PFSK-1 (cell line): ENCODE measurements at regions not wholly inside any gene's neighbourhood (a gene's known extent, or its start where the extent isn't known, plus 50 kb on each side); places are given as distances from the start of the nearest gene placed in this dataset.

Experiments
- POLR2AphosphoS5 ChIP-seq: IDR thresholded peaks from 2 replicates; pipeline ENCODE4 v1.6.1; 2012; ENCODE audit warnings: low read depth, mild to moderate bottlenecking, control low read depth, low read length, moderate library complexity
- SIN3A ChIP-seq: IDR thresholded peaks from 2 replicates; pipeline ENCODE4 v1.6.1; 2012; ENCODE audit warnings: mild to moderate bottlenecking, low read length, moderate library complexity, borderline replicate concordance; ENCODE audit not compliant: insufficient read depth
- TAF1 ChIP-seq: IDR thresholded peaks from 2 replicates; pipeline ENCODE4 v1.6.1; 2012; ENCODE audit warnings: low read length, control low read depth, borderline replicate concordance; ENCODE audit not compliant: insufficient read depth
- TF ChIP-seq, protein P1 (sequence below), 2 experiments: IDR thresholded peaks; 2 replicates each; pipeline versions ENCODE4 v1.6.1 to v1.8.0; 2011 to 2012; ENCODE audit warnings: low read depth in 2 of 2, low read length in 2 of 2, control low read depth in 1 of 2, inconsistent platforms in 1 of 2, mild to moderate bottlenecking in 1 of 2, moderate library complexity in 1 of 2; ENCODE audit not compliant: insufficient read depth in 1 of 2

DNA sequence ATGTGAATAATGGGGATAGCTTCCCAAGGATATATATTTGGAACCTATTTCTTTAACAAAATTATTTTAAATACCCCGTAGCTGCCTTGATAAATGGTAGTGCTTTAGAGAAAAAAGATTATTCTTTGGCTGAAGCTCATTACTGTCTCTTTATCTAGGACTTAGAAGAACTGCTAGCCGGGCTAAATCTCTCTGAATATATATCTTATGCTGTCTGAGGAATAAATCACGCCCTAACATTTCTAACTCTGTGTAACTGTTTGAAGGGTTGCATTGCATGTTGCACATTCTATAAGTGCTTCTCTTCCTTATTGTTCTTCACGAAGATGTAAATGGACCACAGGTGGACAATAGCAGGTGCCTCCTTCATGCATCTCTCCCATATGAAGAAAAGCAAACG, 585.0 kb upstream of the ZP4 start:
- TF ChIP-seq POLR2AphosphoS5, result no peak
- TF ChIP-seq, protein P1, sequence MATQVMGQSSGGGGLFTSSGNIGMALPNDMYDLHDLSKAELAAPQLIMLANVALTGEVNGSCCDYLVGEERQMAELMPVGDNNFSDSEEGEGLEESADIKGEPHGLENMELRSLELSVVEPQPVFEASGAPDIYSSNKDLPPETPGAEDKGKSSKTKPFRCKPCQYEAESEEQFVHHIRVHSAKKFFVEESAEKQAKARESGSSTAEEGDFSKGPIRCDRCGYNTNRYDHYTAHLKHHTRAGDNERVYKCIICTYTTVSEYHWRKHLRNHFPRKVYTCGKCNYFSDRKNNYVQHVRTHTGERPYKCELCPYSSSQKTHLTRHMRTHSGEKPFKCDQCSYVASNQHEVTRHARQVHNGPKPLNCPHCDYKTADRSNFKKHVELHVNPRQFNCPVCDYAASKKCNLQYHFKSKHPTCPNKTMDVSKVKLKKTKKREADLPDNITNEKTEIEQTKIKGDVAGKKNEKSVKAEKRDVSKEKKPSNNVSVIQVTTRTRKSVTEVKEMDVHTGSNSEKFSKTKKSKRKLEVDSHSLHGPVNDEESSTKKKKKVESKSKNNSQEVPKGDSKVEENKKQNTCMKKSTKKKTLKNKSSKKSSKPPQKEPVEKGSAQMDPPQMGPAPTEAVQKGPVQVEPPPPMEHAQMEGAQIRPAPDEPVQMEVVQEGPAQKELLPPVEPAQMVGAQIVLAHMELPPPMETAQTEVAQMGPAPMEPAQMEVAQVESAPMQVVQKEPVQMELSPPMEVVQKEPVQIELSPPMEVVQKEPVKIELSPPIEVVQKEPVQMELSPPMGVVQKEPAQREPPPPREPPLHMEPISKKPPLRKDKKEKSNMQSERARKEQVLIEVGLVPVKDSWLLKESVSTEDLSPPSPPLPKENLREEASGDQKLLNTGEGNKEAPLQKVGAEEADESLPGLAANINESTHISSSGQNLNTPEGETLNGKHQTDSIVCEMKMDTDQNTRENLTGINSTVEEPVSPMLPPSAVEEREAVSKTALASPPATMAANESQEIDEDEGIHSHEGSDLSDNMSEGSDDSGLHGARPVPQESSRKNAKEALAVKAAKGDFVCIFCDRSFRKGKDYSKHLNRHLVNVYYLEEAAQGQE (IDR thresholded peaks at IDR 0.05; ENCODE audit: insufficient read depth in 1 of 2, low read depth in 2 of 2, low read length in 2 of 2), result no peak
- no peak for TF ChIP-seq TAF1
- no peak for TF ChIP-seq SIN3A
